K562 (cell line): ENCODE measurements at regions not wholly inside any gene's neighbourhood (a gene's known extent, or its start where the extent isn't known, plus 50 kb on each side); places are given as distances from the start of the nearest gene placed in this dataset.

Experiments
- ATAC-seq: fragments of 200-7000 bp; cut with Tn5 transposase; 3 replicates; pipeline ENCODE4 v1.9.1; 2020; ENCODE audit warnings: moderate library complexity
- BruUV-seq: library from RNA; stranded (reverse); fragments of 400-500 nt; replicated peaks from 2 replicates; lab custom pipeline; 2021; lab: Mats Ljungman, UMichigan
- CTCF ChIA-PET: fragments of 300-600 bp; formaldehyde crosslinking; extraction: SDS; loops from one replicate; lab custom pipeline; 2021; ENCODE audit warnings: low intra/inter-chr PET ratio; lab: Yijun Ruan, JAX
- POLR2A ChIA-PET: fragments of 300-600, 350-650 bp; sonication (Branson Sonifier 250); formaldehyde crosslinking; extraction: SDS; loops from one replicate; lab custom pipeline; 2021; ENCODE audit warnings: antibody characterized with exemption, inconsistent platforms; lab: Yijun Ruan, JAX
- DNase-seq, 4 experiments: peaks; one replicate each; pipeline versions ENCODE4 v3.0.0 to v3.0.0-alpha.2; 2011 to 2018; ENCODE audit warnings: low spot score in 3 of 4, mixed read lengths in 3 of 4; ENCODE audit errors: extremely low read depth in 1 of 4
- FAIRE-seq: peaks from 2 replicates; lab custom pipeline; 2011; peaks lifted over from hg19 to GRCh38; lab: Jason Lieb, UNC
- H2AFZ ChIP-seq: 2 replicates; pipeline ENCODE4 v1.6.0; 2011; ENCODE audit warnings: low read depth, low read length, control low read depth, inconsistent platforms
- H3K27ac ChIP-seq: fragments of 200-600 bp; 3 replicates; pipeline ENCODE4 v1.8.0; 2011; ENCODE audit warnings: low read depth, mild to moderate bottlenecking, control low read depth, inconsistent platforms, low read length, moderate library complexity, mixed read lengths; ENCODE audit errors: extremely low read depth
- H3K27me3 ChIP-seq, 2 experiments: fragments of 300-600 bp in 1 of 2; 2 replicates in 1 of 2; 3 replicates in 1 of 2; pipeline versions ENCODE4 v1.6.0 to v1.8.0; 2011; ENCODE audit warnings: inconsistent platforms in 2 of 2, low read length in 2 of 2, mild to moderate bottlenecking in 1 of 2, mixed read lengths in 1 of 2, moderate library complexity in 1 of 2; ENCODE audit not compliant: control insufficient read depth in 2 of 2, insufficient read depth in 2 of 2
- H3K36me3 ChIP-seq: fragments of 300-600 bp; 3 replicates; pipeline ENCODE4 v1.8.0; 2011; ENCODE audit warnings: mild to moderate bottlenecking, low read length, inconsistent platforms; ENCODE audit not compliant: control insufficient read depth, insufficient read depth
- H3K4me1 ChIP-seq, 2 experiments: fragments of 200-600 bp in 1 of 2; replicated peaks in 1 of 2; 2 replicates in 1 of 2; 3 replicates in 1 of 2; pipeline versions ENCODE4 v1.5.1 to v1.8.0; 2011; ENCODE audit warnings: inconsistent platforms in 2 of 2, low read length in 2 of 2, mild to moderate bottlenecking in 1 of 2, mixed read lengths in 1 of 2, moderate library complexity in 1 of 2; ENCODE audit not compliant: control insufficient read depth in 2 of 2, insufficient read depth in 2 of 2
- H3K4me2 ChIP-seq: 2 replicates; pipeline ENCODE4 v1.6.1; 2011; ENCODE audit warnings: low read length, control low read depth, inconsistent platforms, mixed read lengths; ENCODE audit not compliant: insufficient read depth
- H3K4me3 ChIP-seq: fragments of 200-600 bp; sonication (generic), shearing (Covaris generic); 2 replicates; pipeline ENCODE4 v1.5.1; 2016; ENCODE audit warnings: control low read depth, inconsistent platforms
- H3K79me2 ChIP-seq: fragments of 200-600 bp; 3 replicates; pipeline ENCODE4 v1.8.0; 2011; ENCODE audit warnings: low read length, inconsistent platforms; ENCODE audit not compliant: control insufficient read depth, insufficient read depth
- H3K9ac ChIP-seq, 2 experiments: 2 replicates each; pipeline versions ENCODE4 v1.6.0 to v1.6.1; 2011; ENCODE audit warnings: low read depth in 2 of 2, low read length in 2 of 2, control low read depth in 1 of 2, inconsistent platforms in 1 of 2, mild to moderate bottlenecking in 1 of 2, mixed read lengths in 1 of 2; ENCODE audit not compliant: insufficient read depth in 1 of 2
- H3K9me1 ChIP-seq: one replicate; pipeline ENCODE4 v1.6.0; 2011; ENCODE audit warnings: inconsistent platforms, mild to moderate bottlenecking, low read length, moderate library complexity; ENCODE audit not compliant: control insufficient read depth, insufficient read depth
- H3K9me3 ChIP-seq: replicated peaks from 2 replicates; pipeline ENCODE4 v1.5.1; 2011; ENCODE audit warnings: low read depth, low read length, inconsistent platforms; ENCODE audit not compliant: control insufficient read depth, insufficient read depth
- H4K20me1 ChIP-seq: replicated peaks from 2 replicates; pipeline ENCODE4 v1.6.1; 2011; ENCODE audit warnings: low read length, inconsistent platforms, mixed read lengths; ENCODE audit not compliant: control insufficient read depth, insufficient read depth
- FUS ChIP-seq: fragments of 200-400 bp; formaldehyde crosslinking; optimal IDR thresholded peaks from 2 replicates; pipeline ENCODE3; 2017; ENCODE audit warnings: low read depth, low read length
- GATAD2A ChIP-seq: fragments of 450-650 bp; IDR thresholded peaks from 2 replicates; pipeline ENCODE4 v1.6.1; 2017
- HNRNPH1 ChIP-seq: fragments of 200-400 bp; formaldehyde crosslinking; optimal IDR thresholded peaks from 2 replicates; pipeline ENCODE3; 2017; ENCODE audit warnings: low read depth, mild to moderate bottlenecking, low read length, moderate library complexity
- NCOA2 ChIP-seq, 2 experiments: fragments of 450-650 bp; IDR thresholded peaks; 2 replicates each; pipeline ENCODE4 v1.6.1; 2018; ENCODE audit warnings: mild to moderate bottlenecking in 2 of 2, moderate library complexity in 1 of 2; ENCODE audit not compliant: partially characterized antibody in 2 of 2
- NFIC ChIP-seq: fragments of 450-650 bp; IDR thresholded peaks from 2 replicates; pipeline ENCODE4 v1.6.1; 2017; ENCODE audit warnings: mild to moderate bottlenecking, inconsistent platforms
- PPARD ChIP-seq: fragments of 250-450 bp; sonication (Bioruptor Pico); IDR thresholded peaks from 2 replicates; pipeline ENCODE4 v1.8.0; 2022; ENCODE audit warnings: inconsistent platforms, mild to moderate bottlenecking, moderate library complexity
- RB1 ChIP-seq: fragments of 450-650 bp; IDR thresholded peaks from 2 replicates; pipeline ENCODE4 v1.6.1; 2017; ENCODE audit warnings: low read depth, mild to moderate bottlenecking
- RBM22 ChIP-seq: fragments of 200-400 bp; formaldehyde crosslinking; IDR thresholded peaks from 2 replicates; pipeline ENCODE4 v1.6.1; 2018; ENCODE audit warnings: low read length, low read depth; ENCODE audit not compliant: poor library complexity, severe bottlenecking
- STAT6 ChIP-seq: sonication (generic); formaldehyde crosslinking; IDR thresholded peaks from 2 replicates; pipeline ENCODE4 v1.8.1; 2023; ENCODE audit warnings: mild to moderate bottlenecking, missing genetic modification reagents
- TAF1 ChIP-seq: IDR thresholded peaks from 2 replicates; pipeline ENCODE4 v1.6.1; 2011; ENCODE audit warnings: mild to moderate bottlenecking, low read length, moderate library complexity; ENCODE audit not compliant: insufficient read depth, control insufficient read depth, severe bottlenecking; ENCODE audit errors: extremely low read depth
- TCFL5 ChIP-seq: fragments of 250-450 bp; sonication (Bioruptor Pico); conservative IDR thresholded peaks from 2 replicates; pipeline ENCODE4 v1.6.1; 2021; ENCODE audit warnings: mild to moderate bottlenecking, moderate library complexity, matching md5 sums
- TEAD4 ChIP-seq, 2 experiments: sonication (generic) in 1 of 2; formaldehyde crosslinking in 1 of 2; IDR thresholded peaks; 2 replicates each; pipeline versions ENCODE4 v1.6.1 to v1.8.0; 2012 to 2022; ENCODE audit warnings: borderline replicate concordance in 1 of 2, inconsistent platforms in 1 of 2, low read length in 1 of 2, mild to moderate bottlenecking in 1 of 2, missing genetic modification reagents in 1 of 2
- TOE1 ChIP-seq, 2 experiments: fragments of 450-650 bp in 1 of 2; sonication (generic) in 1 of 2; formaldehyde crosslinking in 1 of 2; IDR thresholded peaks; 2 replicates each; pipeline versions ENCODE4 v1.7.1 to v1.8.0; 2016 to 2022; ENCODE audit warnings: borderline replicate concordance in 2 of 2, mild to moderate bottlenecking in 2 of 2, antibody characterized with exemption in 1 of 2, inconsistent platforms in 1 of 2, low read depth in 1 of 2, missing genetic modification reagents in 1 of 2, moderate library complexity in 1 of 2
- ZNF12 ChIP-seq: sonication (generic); formaldehyde crosslinking; IDR thresholded peaks from 2 replicates; pipeline ENCODE4 v1.4.0; 2020; ENCODE audit warnings: mild to moderate bottlenecking, missing genetic modification reagents
- ZNF174 ChIP-seq: fragments of 250-450 bp; sonication (Bioruptor Pico); IDR thresholded peaks from 2 replicates; pipeline ENCODE4 v1.4.0; 2020; ENCODE audit warnings: mild to moderate bottlenecking
- ZNF586 ChIP-seq: fragments of 450-650 bp; formaldehyde crosslinking; conservative IDR thresholded peaks from 2 replicates; pipeline ENCODE4 v1.4.0; 2020; ENCODE audit warnings: mild to moderate bottlenecking, moderate library complexity
- ZNF589 ChIP-seq: fragments of 200-800 bp; sonication (Bioruptor generic); IDR thresholded peaks from 2 replicates; pipeline ENCODE4 v1.6.1; 2016; ENCODE audit warnings: low read depth, missing genetic modification characterization, missing compliant biosample characterization
- ZNF780A ChIP-seq: fragments of 250-450 bp; sonication (Bioruptor Pico); IDR thresholded peaks from 2 replicates; pipeline ENCODE4 v1.5.0; 2021; ENCODE audit warnings: mild to moderate bottlenecking
- WGBS: fragments of 100-300 bp; shearing (Covaris generic); methylation state at CpG from one replicate; pipeline ENCODE4 v1.1.6; 2016; ENCODE audit warnings: low coverage, mixed read lengths; ENCODE audit not compliant: insufficient coverage; ENCODE audit errors: missing lambda C conversion rate; 5-methylcytosine and 5-hydroxymethylcytosine counted together
- in situ Hi-C: fragments of 300-500 bp; cut with MboI; formaldehyde crosslinking; loops from 4 replicates; pipeline ENCODE4 v1.15.0; 2018; ENCODE audit warnings: inconsistent platforms, mixed read lengths
- intact Hi-C: fragments of 100-400 bp; cut with micrococcal nuclease; formaldehyde crosslinking; loops from 2 replicates; pipeline ENCODE4 v1.14.2; 2022

GRCh38 chr6:113763876-113764275 lies 93.3 kb upstream of the MARCKS start:
- no peaks in the 10 kb centered on the region for H3K27me3 ChIP-seq
- intact Hi-C loops (no loop called here), in situ Hi-C loops (no loop called here)
- H2AFZ ChIP-seq = no peak overlapping the region
- H3K4me3 ChIP-seq = no peak overlapping the region
- no TSS peak for BruUV-seq
- WGBS = 0% methylated on average over 2 of the region's 2 CpGs
- no peak overlapping the region for H3K4me2 ChIP-seq
- no peak for FAIRE-seq
- POLR2A ChIA-PET = no interaction called here
- H4K20me1 ChIP-seq = no peaks in the 10 kb centered on the region
- no peak for TF ChIP-seq RB1
- TF ChIP-seq GATAD2A = no peak
- no peak for TF ChIP-seq TEAD4 (IDR thresholded peaks at IDR 0.05; ENCODE audit: low read length)
- TF ChIP-seq TEAD4 (CRISPR knock-in tag; IDR thresholded peaks at IDR 0.05; ENCODE audit: borderline replicate concordance) = no peak
- no peak for TF ChIP-seq NFIC
- no peak for TF ChIP-seq TOE1 (IDR thresholded peaks at IDR 0.05; ENCODE audit: borderline replicate concordance)
- TF ChIP-seq TOE1 (CRISPR knock-in tag; IDR thresholded peaks at IDR 0.05; ENCODE audit: borderline replicate concordance, low read depth) = no peak
- no peak for TF ChIP-seq TAF1
- TF ChIP-seq HNRNPH1 = no peak
- TF ChIP-seq PPARD (CRISPR knock-in tag) = no peak
- no peak for TF ChIP-seq ZNF174 (CRISPR knock-in tag)
- TF ChIP-seq TCFL5 (CRISPR knock-in tag) = no peak
- TF ChIP-seq RBM22 = no peak
- no peak for TF ChIP-seq ZNF586 (CRISPR knock-in tag)
- TF ChIP-seq ZNF780A (CRISPR knock-in tag) = no peak
- no peak for TF ChIP-seq ZNF12
- no peak for TF ChIP-seq ZNF589 (CRISPR knock-in tag)
- no peak for TF ChIP-seq NCOA2 (IDR thresholded peaks at IDR 0.05; ENCODE audit: partially characterized antibody in 2 of 2)
- TF ChIP-seq STAT6 = no peak
- no peak for TF ChIP-seq FUS
- TF ChIP-seq, all 486 proteins: peak for 0
- H3K79me2 ChIP-seq = no peaks in the 10 kb centered on the region
- no peaks in the 10 kb centered on the region for H3K36me3 ChIP-seq
- no peak overlapping the region for H3K27ac ChIP-seq
- CTCF ChIA-PET = no interaction called here
- H3K9ac ChIP-seq = no peak overlapping the region
- H3K4me1 ChIP-seq = no peaks in the 10 kb centered on the region
- H3K9me1 ChIP-seq = no peaks in the 10 kb centered on the region
- H3K9me3 ChIP-seq = no peaks in the 10 kb centered on the region
- ATAC-seq (no peak), DNase-seq (no peak)
